IMR-90 (cell line): ENCODE measurements at regions not wholly inside any gene's neighbourhood (a gene's known extent, or its start where the extent isn't known, plus 50 kb on each side); places are given as distances from the start of the nearest gene placed in this dataset.

Experiments used
- ATAC-seq: fragments of 200-7000 bp; cut with Tn5 transposase; 2 replicates; pipeline ENCODE4 v1.9.1; 2020; ENCODE audit warnings: low read depth, mild to moderate bottlenecking, moderate library complexity
- BruUV-seq: library from RNA; stranded (reverse); fragments of 400-500 nt; replicated peaks from 2 replicates; lab custom pipeline; 2021; lab: Mats Ljungman, UMichigan
- CTCF ChIA-PET: fragments of 300-600 bp; formaldehyde crosslinking; extraction: SDS; loops from one replicate; lab custom pipeline; 2021; ENCODE audit warnings: antibody characterized with exemption; lab: Yijun Ruan, JAX
- POLR2A ChIA-PET: fragments of 300-600 bp; sonication (Branson Sonifier 250); formaldehyde crosslinking; loops from one replicate; lab custom pipeline; 2022; ENCODE audit warnings: antibody characterized with exemption; ENCODE audit not compliant: unreplicated experiment; lab: Charles Lee
- DNase-seq: peaks from one replicate; pipeline ENCODE4 v3.0.0; 2013
- H2AFZ ChIP-seq: replicated peaks from 2 replicates; pipeline ENCODE3; 2013; ENCODE audit warnings: low read length, mild to moderate bottlenecking; ENCODE audit not compliant: poor library complexity
- H2AK5ac ChIP-seq: 2 replicates; pipeline ENCODE4 v1.6.1; 2013; ENCODE audit warnings: low read depth, low read length, inconsistent platforms
- H2AK9ac ChIP-seq: replicated peaks from 2 replicates; pipeline ENCODE3; 2013; ENCODE audit warnings: mild to moderate bottlenecking, low read depth, low read length, moderate library complexity; ENCODE audit not compliant: poor library complexity
- H2BK120ac ChIP-seq: 2 replicates; pipeline ENCODE4 v1.6.1; 2013; ENCODE audit warnings: low read depth, low read length, inconsistent platforms
- H2BK15ac ChIP-seq: 3 replicates; pipeline ENCODE4 v1.6.1; 2013; ENCODE audit warnings: low read depth, low read length, inconsistent platforms
- H2BK20ac ChIP-seq: 2 replicates; pipeline ENCODE4 v1.6.1; 2013; ENCODE audit warnings: low read depth, mild to moderate bottlenecking, inconsistent platforms, low read length, moderate library complexity
- H2BK5ac ChIP-seq: 2 replicates; pipeline ENCODE4 v1.6.1; 2013; ENCODE audit warnings: mild to moderate bottlenecking, low read depth, low read length, inconsistent platforms; ENCODE audit not compliant: poor library complexity, severe bottlenecking
- H3K14ac ChIP-seq: replicated peaks from 2 replicates; pipeline ENCODE4 v1.6.1; 2013; ENCODE audit warnings: low read depth, low read length, inconsistent platforms
- H3K18ac ChIP-seq: 2 replicates; pipeline ENCODE4 v1.6.1; 2013; ENCODE audit warnings: low read depth, low read length, control low read depth
- H3K23ac ChIP-seq: 2 replicates; pipeline ENCODE4 v1.6.1; 2013; ENCODE audit warnings: low read depth, low read length, inconsistent platforms
- H3K27ac ChIP-seq: 2 replicates; pipeline ENCODE4 v1.5.1; 2013; ENCODE audit warnings: mild to moderate bottlenecking, control low read depth, low read length; ENCODE audit not compliant: insufficient read depth
- H3K27me3 ChIP-seq: 2 replicates; pipeline ENCODE4 v1.6.1; 2013; ENCODE audit warnings: low read length; ENCODE audit not compliant: control insufficient read depth, insufficient read depth
- H3K36me3 ChIP-seq: 2 replicates; pipeline ENCODE4 v1.6.1; 2013; ENCODE audit warnings: low read length, mixed read lengths; ENCODE audit not compliant: control insufficient read depth, insufficient read depth
- H3K4ac ChIP-seq: 2 replicates; pipeline ENCODE4 v1.6.1; 2013; ENCODE audit warnings: low read depth, low read length, inconsistent platforms
- H3K4me1 ChIP-seq: 2 replicates; pipeline ENCODE4 v1.6.1; 2013; ENCODE audit warnings: low read length, mixed read lengths; ENCODE audit not compliant: control insufficient read depth, insufficient read depth
- H3K4me2 ChIP-seq: 2 replicates; pipeline ENCODE4 v1.6.1; 2013; ENCODE audit warnings: low read depth, mild to moderate bottlenecking, control low read depth, low read length, moderate library complexity
- H3K4me3 ChIP-seq: 2 replicates; pipeline ENCODE4 v1.5.1; 2013; ENCODE audit warnings: low read depth, mild to moderate bottlenecking, control low read depth, low read length, moderate library complexity; ENCODE audit not compliant: insufficient read depth
- H3K56ac ChIP-seq: 2 replicates; pipeline ENCODE4 v1.6.1; 2013; ENCODE audit warnings: low read length, inconsistent platforms; ENCODE audit not compliant: insufficient read depth; ENCODE audit errors: extremely low read depth
- H3K79me1 ChIP-seq, 2 experiments: 2 replicates each; pipeline ENCODE4 v1.6.1; 2013; ENCODE audit warnings: low read length in 2 of 2, inconsistent platforms in 1 of 2, low read depth in 1 of 2
- H3K9ac ChIP-seq: 2 replicates; pipeline ENCODE4 v1.6.1; 2013; ENCODE audit warnings: low read depth, low read length, control low read depth
- H3K9me1 ChIP-seq: 2 replicates; pipeline ENCODE4 v1.6.1; 2013; ENCODE audit warnings: low read length, inconsistent platforms; ENCODE audit not compliant: insufficient read depth
- H3K9me3 ChIP-seq: 2 replicates; pipeline ENCODE4 v1.6.1; 2013; ENCODE audit warnings: low read length; ENCODE audit not compliant: control insufficient read depth, insufficient read depth
- H4K20me1 ChIP-seq: 2 replicates; pipeline ENCODE4 v1.6.1; 2013; ENCODE audit warnings: low read length, inconsistent platforms; ENCODE audit not compliant: insufficient read depth
- H4K5ac ChIP-seq: 2 replicates; pipeline ENCODE4 v1.6.1; 2013; ENCODE audit warnings: mild to moderate bottlenecking, low read depth, low read length, control low read depth
- H4K8ac ChIP-seq, 2 experiments: 2 replicates each; pipeline ENCODE4 v1.6.1; 2013; ENCODE audit warnings: low read depth in 2 of 2, low read length in 2 of 2, control low read depth in 1 of 2, inconsistent platforms in 1 of 2
- H4K91ac ChIP-seq: 2 replicates; pipeline ENCODE4 v1.6.1; 2013; ENCODE audit warnings: low read depth, low read length, inconsistent platforms; ENCODE audit not compliant: insufficient read depth
- BHLHE40 ChIP-seq: fragments of 150-350 bp; IDR thresholded peaks from 2 replicates; pipeline ENCODE4 v1.6.1; 2016; ENCODE audit warnings: mild to moderate bottlenecking, low read depth, low read length
- CEBPB ChIP-seq: IDR thresholded peaks from 2 replicates; pipeline ENCODE4 v1.6.1; 2012; ENCODE audit warnings: low read depth, low read length, improper control_type of control experiment
- CHD1 ChIP-seq: IDR thresholded peaks from 2 replicates; pipeline ENCODE4 v1.6.1; 2012; ENCODE audit warnings: low read depth, low read length, improper control_type of control experiment
- CTCF ChIP-seq: conservative IDR thresholded peaks from 2 replicates; pipeline ENCODE4 v1.5.1; 2012; ENCODE audit warnings: mild to moderate bottlenecking, low read depth, low read length, improper control_type of control experiment
- ELK1 ChIP-seq: fragments of 150-350 bp; IDR thresholded peaks from 2 replicates; pipeline ENCODE4 v1.6.1; 2016; ENCODE audit warnings: low read depth, mild to moderate bottlenecking, low read length, moderate library complexity, borderline replicate concordance
- FOS ChIP-seq: fragments of 150-350 bp; IDR thresholded peaks from 2 replicates; pipeline ENCODE4 v1.6.1; 2016; ENCODE audit warnings: low read depth, low read length
- MAFK ChIP-seq: IDR thresholded peaks from 2 replicates; pipeline ENCODE4 v1.6.1; 2012; ENCODE audit warnings: low read depth, low read length, improper control_type of control experiment
- MAZ ChIP-seq: IDR thresholded peaks from 2 replicates; pipeline ENCODE4 v1.6.1; 2012; ENCODE audit warnings: low read depth, mild to moderate bottlenecking, low read length, improper control_type of control experiment, moderate library complexity, borderline replicate concordance
- MXI1 ChIP-seq: IDR thresholded peaks from 2 replicates; pipeline ENCODE4 v1.6.1; 2012; ENCODE audit warnings: low read depth, mild to moderate bottlenecking, low read length, moderate library complexity, borderline replicate concordance
- NFE2L2 ChIP-seq: fragments of 150-350 bp; IDR thresholded peaks from 2 replicates; pipeline ENCODE4 v1.6.1; 2016; ENCODE audit warnings: low read depth, mild to moderate bottlenecking, low read length
- POLR2A ChIP-seq: IDR thresholded peaks from 2 replicates; pipeline ENCODE4 v1.6.1; 2012; ENCODE audit warnings: mild to moderate bottlenecking, low read depth, low read length
- RAD21 ChIP-seq: IDR thresholded peaks from 2 replicates; pipeline ENCODE4 v1.6.1; 2012; ENCODE audit warnings: low read length, improper control_type of control experiment
- RCOR1 ChIP-seq: IDR thresholded peaks from 2 replicates; pipeline ENCODE4 v1.6.1; 2012; ENCODE audit warnings: mild to moderate bottlenecking, low read length, improper control_type of control experiment; ENCODE audit not compliant: insufficient replicate concordance
- SMC3 ChIP-seq: fragments of 150-350 bp; IDR thresholded peaks from 2 replicates; pipeline ENCODE4 v1.6.1; 2016; ENCODE audit warnings: low read depth, mild to moderate bottlenecking, antibody characterized with exemption, low read length, moderate library complexity
- USF2 ChIP-seq: fragments of 150-350 bp; IDR thresholded peaks from 2 replicates; pipeline ENCODE4 v1.6.1; 2017; ENCODE audit warnings: mild to moderate bottlenecking, antibody characterized with exemption, low read length, low read depth
- WGBS, 2 experiments: methylation state at CpG; one replicate each; pipeline versions ENCODE4 v1.1.5 to v1.1.7; 2013; ENCODE audit warnings: missing lambda C conversion rate in 2 of 2; ENCODE audit not compliant: insufficient read length in 1 of 2; ENCODE audit errors: extremely low coverage in 2 of 2; 5-methylcytosine and 5-hydroxymethylcytosine counted together
- dilution Hi-C: fragments of 300-500 bp; cut with HindIII; formaldehyde crosslinking; loops from one replicate; pipeline ENCODE4 v1.14.3; 2018; ENCODE audit warnings: low sequenced_read_pairs; ENCODE audit not compliant: unreplicated experiment
- in situ Hi-C: fragments of 300-500 bp; cut with MboI; formaldehyde crosslinking; loops from 3 replicates; pipeline ENCODE4 v1.14.3; 2019; ENCODE audit warnings: low sequenced_read_pairs, inconsistent platforms, mixed read lengths
- intact Hi-C: fragments of 100-400 bp; cut with micrococcal nuclease; formaldehyde crosslinking; loops from 2 replicates; pipeline ENCODE4 v1.10.0; 2022

GRCh38 chr16:54766355-54766754 lies 164.3 kb upstream of the IRX5 start:
- no peak overlapping the region for H2AFZ ChIP-seq
- H3K79me1 ChIP-seq: no peaks in the 10 kb centered on the region
- H3K56ac ChIP-seq: no peak overlapping the region
- no TSS peak for BruUV-seq
- H3K4me1 ChIP-seq: no peaks in the 10 kb centered on the region
- H4K20me1 ChIP-seq: no peaks in the 10 kb centered on the region
- no peak overlapping the region for H3K14ac ChIP-seq
- H3K27ac ChIP-seq: no peak overlapping the region
- no peak overlapping the region for H2AK5ac ChIP-seq
- H3K9me3 ChIP-seq: peaks cover 6% of the 10 kb centered on the region; the same call in 1 of the 2 replicates
- H3K9ac ChIP-seq: no peak overlapping the region
- no peak overlapping the region for H4K8ac ChIP-seq
- H2BK15ac ChIP-seq: no peak overlapping the region
- intact Hi-C loops: no loop called here
- no peak overlapping the region for H2BK5ac ChIP-seq
- no peak overlapping the region for H3K18ac ChIP-seq
- ChIA-PET POLR2A (no interaction called here), CTCF (interaction anchor here (1.0 kb wide), 1 partner anchor 12 kb away, joined by 3 read pairs; no protein-coding TSS in a partner anchor)
- no peak overlapping the region for H3K4ac ChIP-seq
- no peak overlapping the region for H2AK9ac ChIP-seq
- H2BK20ac ChIP-seq: no peak overlapping the region
- no peak overlapping the region for H4K91ac ChIP-seq
- DNase-seq: no peak
- ATAC-seq: no peak
- TF ChIP-seq NFE2L2 (no peak), MAZ (no peak), POLR2A (no peak), CHD1 (no peak), MXI1 (no peak), SMC3 (no peak), MAFK (no peak), ELK1 (no peak), RAD21 (no peak), RCOR1 (no peak), BHLHE40 (no peak), USF2 (no peak), CEBPB (no peak), FOS (no peak), CTCF (no peak)
- H3K36me3 ChIP-seq: no peaks in the 10 kb centered on the region
- no peak overlapping the region for H2BK120ac ChIP-seq
- no peaks in the 10 kb centered on the region for H3K27me3 ChIP-seq
- WGBS, 2 experiments: no CpG with 5 or more reads among the region's 3 CpGs
- H3K4me2 ChIP-seq: no peak overlapping the region
- H3K4me3 ChIP-seq: no peak overlapping the region
- no peak overlapping the region for H3K23ac ChIP-seq
- H4K5ac ChIP-seq: no peak overlapping the region
- H3K9me1 ChIP-seq: no peaks in the 10 kb centered on the region
- in situ Hi-C loops: no loop called here
- dilution Hi-C loops: no loop called here
